CD4-positive, alpha-beta T cell (primary cell): ENCODE measurements at regions not wholly inside any gene's neighbourhood (a gene's known extent, or its start where the extent isn't known, plus 50 kb on each side); places are given as distances from the start of the nearest gene placed in this dataset.

ENCODE experiments used
- ATAC-seq: fragments of 200-7000 bp; cut with Tn5 transposase; one replicate; pipeline ENCODE4 v1.10.0; 2022; ENCODE audit warnings: mild to moderate bottlenecking; ENCODE audit not compliant: poor library complexity
- CTCF ChIA-PET: fragments of 350-600 bp; sonication (Branson Sonifier 250); formaldehyde crosslinking; loops from one replicate; lab custom pipeline; 2021; ENCODE audit warnings: antibody characterized with exemption, inconsistent platforms; lab: Charles Lee
- POLR2A ChIA-PET: fragments of 350-600 bp; sonication (Branson Sonifier 250); formaldehyde crosslinking; loops from one replicate; lab custom pipeline; 2021; ENCODE audit warnings: antibody characterized with exemption, inconsistent platforms; lab: Charles Lee
- DNase-seq, 14 experiments: peaks; one replicate each; pipeline ENCODE4 v3.0.0-alpha.2; 2013 to 2020; ENCODE audit warnings: mixed read lengths in 2 of 14
- H3K27ac ChIP-seq, 2 donors: one replicate each; pipeline versions ENCODE4 v1.5.1 to v1.7.0; 2013; ENCODE audit warnings: low read length in 2 of 2, low read depth in 1 of 2, mild to moderate bottlenecking in 1 of 2
- H3K27me3 ChIP-seq, 2 experiments: 1 replicate in 1 of 2; 2 replicates in 1 of 2; pipeline versions ENCODE4 v1.6.1 to v1.7.0; 2013; ENCODE audit warnings: low read length in 2 of 2, control low read depth in 1 of 2, mild to moderate bottlenecking in 1 of 2, moderate library complexity in 1 of 2; ENCODE audit not compliant: insufficient read depth in 2 of 2, control insufficient read depth in 1 of 2
- H3K36me3 ChIP-seq: one replicate; pipeline ENCODE4 v1.6.1; 2013; ENCODE audit warnings: low read length, control low read depth; ENCODE audit not compliant: insufficient read depth
- H3K4me1 ChIP-seq: one replicate; pipeline ENCODE4 v1.6.1; 2013; ENCODE audit warnings: low read length, control low read depth; ENCODE audit not compliant: insufficient read depth
- H3K4me3 ChIP-seq: one replicate; pipeline ENCODE4 v1.5.1; 2013; ENCODE audit warnings: mild to moderate bottlenecking, low read length, moderate library complexity
- H3K9me3 ChIP-seq, 2 experiments: 1 replicate in 1 of 2; 2 replicates in 1 of 2; pipeline versions ENCODE4 v1.6.1 to v1.7.0; 2013; ENCODE audit warnings: low read length in 2 of 2, mild to moderate bottlenecking in 2 of 2, control low read depth in 1 of 2, moderate library complexity in 1 of 2; ENCODE audit not compliant: control insufficient read depth in 1 of 2, insufficient read depth in 1 of 2
- H3K27ac Mint-ChIP-seq: one replicate; pipeline ENCODE4 v1.8.0; 2020; ENCODE audit warnings: mixed read lengths
- H3K27me3 Mint-ChIP-seq: one replicate; pipeline ENCODE4 v1.8.0; 2021; ENCODE audit warnings: mixed read lengths
- H3K36me3 Mint-ChIP-seq: one replicate; pipeline ENCODE4 v1.8.0; 2021; ENCODE audit warnings: low read depth, mixed read lengths
- H3K4me1 Mint-ChIP-seq: one replicate; pipeline ENCODE4 v1.8.0; 2021; ENCODE audit warnings: low read depth, mixed read lengths
- H3K4me3 Mint-ChIP-seq: one replicate; pipeline ENCODE4 v1.8.0; 2020; ENCODE audit warnings: mild to moderate bottlenecking, mixed read lengths
- H3K9me3 Mint-ChIP-seq: one replicate; pipeline ENCODE4 v1.8.0; 2020; ENCODE audit warnings: mixed read lengths
- CTCF ChIP-seq: fragments of 200-600 bp; IDR thresholded peaks from one replicate; pipeline ENCODE4 v1.8.0; 2022; ENCODE audit warnings: antibody characterized with exemption, mild to moderate bottlenecking
- intact Hi-C, 2 experiments: fragments of 100-400 bp; cut with DNase I in 1 of 2; cut with micrococcal nuclease in 1 of 2; formaldehyde crosslinking; loops; one replicate each; pipeline versions ENCODE4 v1.15.1 to v1.9.0; 2023 to 2025; cut with DNase I, micrococcal nuclease

- H3K36me3 ChIP-seq: no peaks in the 10 kb centered on the region
- H3K27me3 Mint-ChIP-seq: peaks cover 16% of the 10 kb centered on the region
- H3K4me3 Mint-ChIP-seq: no peak overlapping the region
- H3K27ac ChIP-seq: no peak overlapping the region
- H3K36me3 Mint-ChIP-seq: no peaks in the 10 kb centered on the region
- H3K4me1 Mint-ChIP-seq: no peaks in the 10 kb centered on the region
- DNase-seq (peak in 1 of 14 experiments; percentile 11), ATAC-seq (no peak)
- H3K4me3 ChIP-seq: no peak overlapping the region
- intact Hi-C loops: no loop called here
- CTCF ChIA-PET: no interaction called here
- no peaks in the 10 kb centered on the region for H3K9me3 ChIP-seq
- no peak overlapping the region for H3K27ac Mint-ChIP-seq
- no peaks in the 10 kb centered on the region for H3K9me3 Mint-ChIP-seq
- POLR2A ChIA-PET: no interaction called here
- H3K27me3 ChIP-seq: peaks cover 0 to 2% of the 10 kb centered on the region in 2 experiments
- TF ChIP-seq CTCF: no peak
- H3K4me1 ChIP-seq: no peaks in the 10 kb centered on the region
Measured at GRCh38 chr3:98644168-98644567, 50.8 kb upstream of the CPOX start.

GRCh38 chr3:98645039-98645438 lies 51.6 kb upstream of the CPOX start:
- ATAC-seq: no peak
- Histone ChIP-seq H3K4me3 (no peak overlapping the region), H3K27me3 (peaks cover 0 to 2% of the 10 kb centered on the region in 2 experiments), H3K9me3 (no peaks in the 10 kb centered on the region), H3K4me1 (no peaks in the 10 kb centered on the region), H3K36me3 (no peaks in the 10 kb centered on the region), H3K27ac (no peak overlapping the region)
- ChIA-PET POLR2A (no interaction called here), CTCF (no interaction called here)
- DNase-seq: no peak
- Mint-ChIP-seq H3K27me3 (peaks cover 16% of the 10 kb centered on the region), H3K27ac (no peak overlapping the region), H3K4me3 (no peak overlapping the region), H3K4me1 (no peaks in the 10 kb centered on the region), H3K9me3 (no peaks in the 10 kb centered on the region), H3K36me3 (no peaks in the 10 kb centered on the region)
- intact Hi-C loops: no loop called here
- TF ChIP-seq CTCF: no peak

GRCh38 chr3:98646680-98647079 lies 53.3 kb upstream of the CPOX start:
- Histone ChIP-seq H3K4me1 (no peaks in the 10 kb centered on the region), H3K36me3 (no peaks in the 10 kb centered on the region), H3K4me3 (no peak overlapping the region), H3K9me3 (no peaks in the 10 kb centered on the region), H3K27me3 (peaks cover 0 to 4% of the 10 kb centered on the region in 2 experiments), H3K27ac (no peak overlapping the region)
- Mint-ChIP-seq H3K27ac (no peak overlapping the region), H3K4me3 (no peak overlapping the region), H3K4me1 (peaks cover 12% of the 10 kb centered on the region), H3K36me3 (no peaks in the 10 kb centered on the region), H3K27me3 (peaks cover 16% of the 10 kb centered on the region), H3K9me3 (no peaks in the 10 kb centered on the region)
- ChIA-PET POLR2A (no interaction called here), CTCF (no interaction called here)
- intact Hi-C loops: no loop called here
- DNase-seq: no peak
- no peak for TF ChIP-seq CTCF
- ATAC-seq: no peak
